ENCODE measurements at regions not wholly inside any gene's neighbourhood (a gene's known extent, or its start where the extent isn't known, plus 50 kb on each side); places are given as distances from the start of the nearest gene placed in this dataset.

GRCh38 chr5:56413546-56413945 lies 180.4 kb upstream of the ANKRD55 start:
- no peak for TF ChIP-seq ZFX (IDR thresholded peaks at IDR 0.05; ENCODE audit: borderline replicate concordance)
- TF ChIP-seq CTCF (IDR thresholded peaks at IDR 0.05), result no peak
- H3K27ac ChIP-seq, result no peak overlapping the region

- H3K27ac ChIP-seq, result no peak overlapping the region
- TF ChIP-seq CTCF (IDR thresholded peaks at IDR 0.05) (no peak), ZFX (IDR thresholded peaks at IDR 0.05; ENCODE audit: borderline replicate concordance) (no peak)
Measured at GRCh38 chr5:56412601-56413379, 179.7 kb upstream of the ANKRD55 start.

GRCh38 chr5:56410696-56411095 lies 177.6 kb upstream of the ANKRD55 start:
- no peak overlapping the region for H3K27ac ChIP-seq
- TF ChIP-seq CTCF (IDR thresholded peaks at IDR 0.05), result no peak
- TF ChIP-seq ZFX (IDR thresholded peaks at IDR 0.05; ENCODE audit: borderline replicate concordance), result no peak

GRCh38 chr5:56409331-56410190 lies 176.4 kb upstream of the ANKRD55 start:
- TF ChIP-seq ZFX (IDR thresholded peaks at IDR 0.05; ENCODE audit: borderline replicate concordance) (no peak), CTCF (IDR thresholded peaks at IDR 0.05) (no peak)
- H3K27ac ChIP-seq, result no peak overlapping the region

GRCh38 chr5:56406838-56407237 lies 173.7 kb upstream of the ANKRD55 start:
- TF ChIP-seq CTCF (IDR thresholded peaks at IDR 0.05), result no peak
- TF ChIP-seq ZFX (IDR thresholded peaks at IDR 0.05; ENCODE audit: borderline replicate concordance), result no peak
- no peak overlapping the region for H3K27ac ChIP-seq

- H3K27ac ChIP-seq, result no peak overlapping the region
- no peak for TF ChIP-seq ZFX (IDR thresholded peaks at IDR 0.05; ENCODE audit: borderline replicate concordance)
Measured at GRCh38 chr5:56406221-56406620, 173.1 kb upstream of the ANKRD55 start.

- TF ChIP-seq ZFX (IDR thresholded peaks at IDR 0.05; ENCODE audit: borderline replicate concordance), result no peak
- no peak for TF ChIP-seq CTCF (IDR thresholded peaks at IDR 0.05)
- H3K27ac ChIP-seq, result peak overlapping the region; percentile 41
Measured at GRCh38 chr5:56405116-56405908, 172.2 kb upstream of the ANKRD55 start.
